ENCODE measurements at regions not wholly inside any gene's neighbourhood (a gene's known extent, or its start where the extent isn't known, plus 50 kb on each side); places are given as distances from the start of the nearest gene placed in this dataset.

GRCh38 chr6:21334651-21335050 lies 258.9 kb upstream of the SOX4 start:
- FAIRE-seq = no peak
- H3K9me3 ChIP-seq (ENCODE audit: control insufficient read depth in 2 of 3, insufficient read depth in 1 of 3, low read length in 3 of 3) = no peaks in the 10 kb centered on the region
- no peaks in the 10 kb centered on the region for H3K27me3 ChIP-seq (ENCODE audit: control insufficient read depth, insufficient read depth, low read length)
- no peak overlapping the region for H3K4me3 ChIP-seq (ENCODE audit: low read length in 3 of 3)
- no peak for DNase-seq
- no peak overlapping the region for H3K27ac ChIP-seq (ENCODE audit: low read depth in 2 of 2, low read length in 2 of 2)
- no peak overlapping the region for H3K9ac ChIP-seq (ENCODE audit: low read length in 3 of 3)
- no peaks in the 10 kb centered on the region for H3K36me3 ChIP-seq (ENCODE audit: control insufficient read depth in 2 of 3, insufficient read depth in 3 of 3, low read length in 3 of 3)
- no peak for TF ChIP-seq CTCF (IDR thresholded peaks at IDR 0.05; ENCODE audit: borderline replicate concordance, extremely low read depth, insufficient read depth)
- intact Hi-C loops (cut with DNase I) = no loop called here
- H3K4me1 ChIP-seq (ENCODE audit: control insufficient read depth in 2 of 3, insufficient read depth in 2 of 3, low read depth in 1 of 3, low read length in 3 of 3) = no peaks in the 10 kb centered on the region

- FAIRE-seq = no peak
- H3K27me3 ChIP-seq (ENCODE audit: control insufficient read depth, insufficient read depth, low read length) = no peaks in the 10 kb centered on the region
These were observed 258.0 kb upstream of the SOX4 start for GRCh38 chr6:21335591-21335990.

GRCh38 chr6:21337263-21337662 lies 256.3 kb upstream of the SOX4 start:
- Histone ChIP-seq H3K9me3 (ENCODE audit: control insufficient read depth in 2 of 3, insufficient read depth in 1 of 3, low read length in 3 of 3) (no peaks in the 10 kb centered on the region), H3K36me3 (ENCODE audit: control insufficient read depth in 2 of 3, insufficient read depth in 3 of 3, low read length in 3 of 3) (no peaks in the 10 kb centered on the region), H3K4me3 (ENCODE audit: low read length in 3 of 3) (no peak overlapping the region), H3K27ac (ENCODE audit: low read depth in 2 of 2, low read length in 2 of 2) (no peak overlapping the region), H3K4me1 (ENCODE audit: control insufficient read depth in 2 of 3, insufficient read depth in 2 of 3, low read depth in 1 of 3, low read length in 3 of 3) (no peaks in the 10 kb centered on the region), H3K27me3 (ENCODE audit: control insufficient read depth, insufficient read depth, low read length) (no peaks in the 10 kb centered on the region), H3K9ac (ENCODE audit: low read length in 3 of 3) (no peak overlapping the region)
- no peak for TF ChIP-seq CTCF (IDR thresholded peaks at IDR 0.05; ENCODE audit: borderline replicate concordance, extremely low read depth, insufficient read depth)
- no peak for DNase-seq
- intact Hi-C loops (cut with DNase I) = no loop called here
- no peak for FAIRE-seq

More at GRCh38 chr6:21335591-21335990, 258.0 kb upstream of the SOX4 start:
- Histone ChIP-seq H3K36me3 (ENCODE audit: control insufficient read depth in 2 of 3, insufficient read depth in 3 of 3, low read length in 3 of 3) (no peaks in the 10 kb centered on the region), H3K9ac (ENCODE audit: low read length in 3 of 3) (no peak overlapping the region), H3K27ac (ENCODE audit: low read depth in 2 of 2, low read length in 2 of 2) (no peak overlapping the region), H3K4me3 (ENCODE audit: low read length in 3 of 3) (no peak overlapping the region), H3K4me1 (ENCODE audit: control insufficient read depth in 2 of 3, insufficient read depth in 2 of 3, low read depth in 1 of 3, low read length in 3 of 3) (no peaks in the 10 kb centered on the region), H3K9me3 (ENCODE audit: control insufficient read depth in 2 of 3, insufficient read depth in 1 of 3, low read length in 3 of 3) (no peaks in the 10 kb centered on the region)
- DNase-seq = no peak
- intact Hi-C loops (cut with DNase I) = no loop called here
- TF ChIP-seq CTCF (IDR thresholded peaks at IDR 0.05; ENCODE audit: borderline replicate concordance, extremely low read depth, insufficient read depth) = no peak

GRCh38 chr6:21340573-21340972 lies 253.0 kb upstream of the SOX4 start:
- no peaks in the 10 kb centered on the region for H3K4me1 ChIP-seq (ENCODE audit: control insufficient read depth in 2 of 3, insufficient read depth in 2 of 3, low read depth in 1 of 3, low read length in 3 of 3)
- TF ChIP-seq CTCF (IDR thresholded peaks at IDR 0.05; ENCODE audit: borderline replicate concordance, extremely low read depth, insufficient read depth) = no peak
- H3K36me3 ChIP-seq (ENCODE audit: control insufficient read depth in 2 of 3, insufficient read depth in 3 of 3, low read length in 3 of 3) = no peaks in the 10 kb centered on the region
- FAIRE-seq (no peak), DNase-seq (no peak)
- no peak overlapping the region for H3K9ac ChIP-seq (ENCODE audit: low read length in 3 of 3)
- no peak overlapping the region for H3K27ac ChIP-seq (ENCODE audit: low read depth in 2 of 2, low read length in 2 of 2)
- intact Hi-C loops (cut with DNase I) = no loop called here
- H3K4me3 ChIP-seq (ENCODE audit: low read length in 3 of 3) = no peak overlapping the region
- peaks cover 0 to 3% (median 0%) of the 10 kb centered on the region in 3 donors for H3K9me3 ChIP-seq (ENCODE audit: control insufficient read depth in 2 of 3, insufficient read depth in 1 of 3, low read length in 3 of 3)
- no peaks in the 10 kb centered on the region for H3K27me3 ChIP-seq (ENCODE audit: control insufficient read depth, insufficient read depth, low read length)

Data from kidney (tissue), 13 donors.